ENCODE measurements at regions not wholly inside any gene's neighbourhood (a gene's known extent, or its start where the extent isn't known, plus 50 kb on each side); places are given as distances from the start of the nearest gene placed in this dataset.
A peak's percentile ranks its signal among the peaks of the same experiment; 100 is the strongest.
"Not testable (repeated sequence)": the region's sequence is repeated elsewhere in the genome, so short reads cannot be mapped to it uniquely, and the experiment has no call there.

DNA sequence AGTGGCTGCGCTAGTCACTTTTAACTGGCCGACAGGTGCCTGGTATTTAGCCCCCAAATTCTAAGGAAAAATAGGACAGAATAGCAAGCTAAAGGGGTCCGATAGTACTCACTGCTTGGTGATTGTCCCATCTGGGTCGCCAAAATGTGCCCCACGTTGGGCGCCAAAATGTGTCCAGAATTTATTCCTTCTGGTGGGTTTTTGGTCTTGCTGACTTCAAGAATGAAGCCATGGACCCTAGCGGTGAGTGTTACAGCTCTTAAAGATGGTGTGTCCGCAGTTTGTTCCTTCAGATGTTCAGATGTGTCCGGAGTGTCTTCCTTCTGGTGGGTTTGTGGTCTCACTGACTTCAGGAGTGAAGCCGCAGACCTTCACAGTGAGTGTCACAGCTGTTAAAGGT lies 144.8 kb upstream of the XIRP2 start:
- DNase-seq (ENCODE audit: low read depth), result not testable (repeated sequence)

DNA sequence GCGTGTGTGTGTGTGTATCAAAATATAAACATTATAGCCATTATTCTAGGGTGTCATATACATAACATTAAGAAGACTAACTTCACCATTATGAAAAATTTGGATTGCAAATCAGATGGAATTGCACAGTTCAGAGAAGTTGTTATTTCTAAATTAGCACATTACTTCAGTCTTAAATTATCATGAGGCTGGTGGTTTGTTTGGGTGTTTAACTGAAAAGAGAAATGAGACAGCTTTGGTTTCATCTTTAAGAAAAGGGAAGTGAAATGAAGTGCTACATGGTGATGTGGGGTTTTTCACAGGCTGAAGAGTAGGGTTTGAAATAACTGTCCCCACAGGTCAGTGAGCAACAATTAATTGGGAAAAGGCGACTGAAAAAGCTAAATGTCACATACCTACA lies 161.2 kb upstream of the XIRP2 start:
- no peak for DNase-seq (ENCODE audit: low read depth)

DNA sequence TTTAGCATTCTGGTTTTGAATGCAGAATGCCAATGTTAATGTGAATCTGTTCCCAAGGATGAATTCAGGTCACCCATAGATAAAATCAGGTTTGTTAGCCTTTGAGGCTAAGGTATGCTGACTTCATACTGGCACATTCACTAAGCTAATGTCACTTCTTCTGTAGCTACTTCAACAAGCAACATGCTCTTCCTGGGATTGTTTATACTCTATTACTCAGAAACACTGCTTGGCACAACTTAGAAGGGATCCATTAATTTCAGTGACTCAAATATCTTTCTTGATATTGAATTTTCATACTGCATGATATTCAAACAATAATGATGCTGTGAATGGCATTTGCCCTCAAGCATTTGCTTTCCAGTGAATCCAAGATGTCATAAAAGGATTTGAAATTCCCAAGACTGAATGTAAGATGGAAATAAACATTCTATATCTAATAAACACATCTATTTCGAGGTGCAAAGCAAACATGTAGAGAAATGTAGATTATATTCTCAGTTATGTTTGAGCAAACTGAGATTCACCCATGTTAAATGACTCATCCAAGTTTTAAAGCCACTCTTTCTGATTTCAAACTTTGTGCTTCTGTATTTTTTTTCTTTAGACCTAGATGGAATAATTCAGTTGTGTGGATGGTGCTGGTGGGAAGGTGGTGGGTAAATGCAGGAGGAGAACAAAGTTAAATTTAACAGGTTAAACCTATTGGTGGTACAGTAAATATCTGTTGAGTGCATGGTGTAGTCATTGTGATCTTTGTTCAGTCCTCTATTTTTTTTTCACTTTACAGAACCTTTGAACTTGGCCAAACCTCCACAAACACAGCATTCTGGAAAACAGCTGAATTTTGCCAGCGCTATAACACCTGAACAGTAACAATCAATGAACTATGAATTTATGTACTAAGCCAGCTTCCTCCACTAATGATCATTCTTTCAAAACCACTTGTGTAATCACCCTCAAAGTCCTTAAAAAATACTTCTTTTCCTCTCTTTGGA lies 162.1 kb upstream of the XIRP2 start:
- no peak for DNase-seq (ENCODE audit: low read depth)

DNA sequence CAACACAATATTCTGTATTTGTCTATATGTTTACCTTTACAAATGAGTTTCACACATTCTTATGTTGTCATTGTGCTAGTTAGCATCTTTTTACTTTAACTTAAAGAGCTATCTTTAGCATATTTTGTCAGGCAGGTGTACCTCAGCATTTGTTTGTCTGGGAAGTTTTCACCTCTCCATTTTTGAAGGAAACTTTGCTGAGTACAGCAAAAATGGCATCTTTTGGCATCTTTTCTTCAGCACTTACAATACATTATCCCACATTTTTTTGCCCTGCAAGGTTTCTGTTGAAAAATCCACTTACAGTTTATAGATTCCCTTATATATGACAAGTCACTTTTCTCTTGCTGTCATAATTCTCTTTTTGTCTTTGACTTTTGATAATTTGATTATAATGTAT lies 171.3 kb upstream of the XIRP2 start:
- no peak for DNase-seq (ENCODE audit: low read depth)

DNA sequence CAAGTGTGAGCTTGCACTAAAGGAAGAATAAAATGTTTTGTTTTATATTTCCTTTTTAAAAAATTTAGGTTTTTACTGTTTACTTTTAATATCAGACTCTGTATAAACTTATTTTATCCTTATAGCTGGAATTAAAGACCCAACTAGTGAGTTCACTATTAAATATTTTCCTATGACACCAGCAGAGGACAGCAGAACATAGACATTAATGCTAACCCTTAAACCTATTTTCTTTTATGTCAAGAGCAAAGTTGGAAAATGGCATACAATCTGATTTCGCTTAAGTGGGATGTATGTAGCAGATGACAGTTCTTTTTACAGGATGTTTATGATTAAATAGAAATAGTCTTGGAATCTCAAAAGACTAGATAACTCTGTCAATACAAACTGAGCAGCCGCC lies 188.2 kb upstream of the XIRP2 start:
- no peak for DNase-seq (ENCODE audit: low read depth)

DNA sequence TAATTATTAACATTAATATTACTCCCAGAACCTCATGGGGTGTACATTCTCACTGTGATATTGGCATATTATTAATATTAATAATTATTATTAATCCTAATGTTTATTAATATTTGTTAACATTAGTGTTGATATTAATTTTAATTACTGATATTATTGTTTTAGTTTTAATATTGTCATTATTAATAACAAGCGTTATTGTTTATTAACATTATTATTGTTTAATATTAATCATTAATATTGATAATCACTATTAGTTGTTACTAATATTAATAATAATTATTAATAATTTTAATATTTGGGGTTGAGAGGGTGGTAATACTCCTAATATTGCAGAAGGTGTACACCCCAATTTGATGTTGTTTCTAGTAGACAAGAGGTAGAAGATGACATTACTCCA lies 193.1 kb upstream of the XIRP2 start:
- no peak for DNase-seq (ENCODE audit: low read depth)

DNA sequence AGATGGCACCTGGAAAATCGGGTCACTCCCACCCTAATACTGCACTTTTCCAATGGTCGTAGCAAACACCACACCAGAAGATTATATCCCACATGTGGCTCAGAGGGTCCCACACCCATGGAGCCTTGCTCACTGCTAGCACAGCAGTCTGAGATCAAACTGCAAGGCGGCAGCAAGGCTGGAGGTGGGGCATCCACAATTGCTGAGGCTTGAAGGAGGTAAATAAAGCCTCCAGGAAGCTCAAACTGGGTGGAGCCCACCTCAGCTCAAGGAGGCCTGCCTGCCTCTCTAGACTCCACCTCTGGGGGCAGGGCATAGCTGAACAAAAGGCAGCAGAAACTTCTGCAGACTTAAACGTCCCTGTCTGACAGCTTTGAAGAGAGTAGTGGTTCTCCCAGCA lies 192.0 kb upstream of the SCN7A start:
- not testable (repeated sequence) for DNase-seq (ENCODE audit: low read depth)

DNA sequence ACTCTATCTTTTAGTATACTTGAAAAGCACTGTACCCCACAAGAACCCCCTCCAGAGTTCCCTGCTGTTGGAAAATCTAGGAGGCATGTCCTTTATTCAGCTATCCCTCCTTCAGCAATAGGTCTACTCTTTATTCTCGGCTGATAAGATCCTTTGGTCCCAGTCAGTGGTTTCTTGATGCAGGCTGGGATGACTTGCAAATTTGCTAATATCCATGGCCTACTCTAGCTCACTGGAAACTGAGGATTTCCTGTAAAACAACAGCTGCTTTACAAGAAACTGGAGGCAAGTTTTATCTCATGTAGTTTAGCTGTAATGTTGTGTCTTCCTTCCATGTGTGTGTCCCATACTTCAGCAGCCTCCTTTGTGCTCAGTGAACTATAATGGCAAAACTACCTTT lies 183.9 kb upstream of the SCN7A start:
- no peak for DNase-seq (ENCODE audit: low read depth)

DNA sequence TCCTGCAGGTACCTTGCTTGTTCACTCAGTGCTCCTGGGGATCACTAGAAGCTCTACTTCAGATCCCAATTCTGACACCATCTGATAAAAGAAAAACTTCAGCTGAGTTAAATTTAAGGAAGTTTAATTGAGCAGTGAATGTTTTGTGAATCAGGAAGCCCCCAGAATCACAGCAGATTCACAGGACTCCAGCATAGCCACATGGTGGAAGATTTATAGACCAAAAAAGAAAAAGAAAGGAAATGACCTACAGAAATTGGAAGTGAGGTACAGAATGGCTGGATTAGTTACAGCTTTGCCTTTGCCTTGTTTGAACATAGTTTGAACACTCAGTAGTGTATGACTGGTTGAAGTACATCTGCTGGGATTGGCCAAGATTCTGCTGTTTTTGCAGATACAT lies 182.7 kb upstream of the SCN7A start:
- no peak for DNase-seq (ENCODE audit: low read depth)

DNA sequence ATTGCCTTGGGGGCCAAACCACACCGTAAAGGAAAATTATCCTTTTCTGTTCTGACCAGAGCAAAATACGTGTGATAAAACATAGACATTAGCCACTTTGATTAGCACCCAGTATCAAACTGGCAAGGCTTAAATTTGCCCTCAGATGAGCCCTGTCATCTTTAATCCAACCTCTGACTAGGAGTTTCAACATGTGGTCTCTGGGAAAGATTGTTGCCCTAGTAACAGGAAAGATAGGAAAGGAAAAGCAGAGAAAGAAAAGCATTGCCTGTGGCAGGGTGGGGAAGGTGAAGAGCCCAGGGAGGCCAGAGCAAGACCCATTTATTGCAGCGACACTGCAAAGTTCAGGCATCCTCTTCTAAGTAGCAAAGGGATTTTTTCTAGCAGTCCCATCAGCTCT lies 181.5 kb upstream of the SCN7A start:
- DNase-seq (ENCODE audit: low read depth), result no peak

DNA sequence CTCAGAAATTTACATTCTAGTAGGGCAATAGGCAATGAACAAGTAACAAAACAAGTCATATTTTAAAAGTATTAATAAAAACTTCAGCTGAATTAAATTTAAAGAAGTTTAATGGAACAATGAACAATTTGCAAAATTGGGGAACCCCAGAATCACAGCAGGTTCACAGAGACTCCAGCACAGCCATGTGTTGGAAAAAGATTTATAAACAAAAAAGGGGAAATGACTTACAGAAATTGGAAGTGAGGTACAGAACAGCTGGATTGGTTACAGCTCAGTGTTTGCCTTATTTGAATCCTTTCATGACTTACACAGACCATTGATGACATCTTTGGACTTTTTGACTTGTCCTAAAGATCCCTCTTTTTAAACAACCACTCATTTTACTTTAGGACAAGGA lies 179.9 kb upstream of the SCN7A start:
- DNase-seq (ENCODE audit: low read depth), result no peak

DNA sequence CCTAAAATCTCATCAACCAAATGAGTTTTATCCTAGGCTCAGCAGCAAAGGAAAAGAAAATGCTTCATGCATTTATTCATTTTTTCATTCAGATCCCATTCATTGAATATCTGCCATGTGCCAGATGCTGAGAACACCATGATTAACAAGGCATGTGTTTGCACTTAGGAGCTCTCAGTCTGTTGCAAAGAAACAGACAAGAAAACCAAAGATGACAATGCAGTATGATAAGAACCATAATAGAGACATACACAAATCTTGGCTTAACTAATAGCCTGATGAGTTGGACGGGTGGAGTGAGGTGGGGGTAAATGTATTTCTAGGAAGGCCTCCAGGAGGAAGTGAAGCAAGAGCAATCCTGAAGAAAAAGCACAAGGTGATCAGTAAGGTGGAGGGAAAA lies 177.8 kb upstream of the SCN7A start:
- no peak for DNase-seq (ENCODE audit: low read depth)

DNA sequence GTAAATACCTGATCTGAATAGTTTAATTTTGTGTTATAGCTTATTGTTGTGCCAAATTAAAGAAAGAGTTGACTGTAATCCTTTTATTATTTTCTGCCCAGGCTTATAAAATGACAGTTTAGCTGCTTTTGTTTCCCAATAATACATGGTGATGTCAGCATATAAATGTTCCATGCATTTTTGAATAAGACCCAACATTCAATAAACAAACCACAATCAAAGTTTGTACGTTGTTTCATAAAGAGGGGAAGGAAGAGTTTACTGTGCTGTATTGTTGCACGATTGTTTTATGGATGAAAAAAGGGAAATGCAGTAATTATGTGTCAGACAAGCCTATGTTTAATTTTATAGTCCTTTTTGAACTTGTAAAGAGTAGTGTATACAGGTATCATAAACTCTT lies 177.2 kb upstream of the SCN7A start:
- DNase-seq (ENCODE audit: low read depth), result no peak

DNA sequence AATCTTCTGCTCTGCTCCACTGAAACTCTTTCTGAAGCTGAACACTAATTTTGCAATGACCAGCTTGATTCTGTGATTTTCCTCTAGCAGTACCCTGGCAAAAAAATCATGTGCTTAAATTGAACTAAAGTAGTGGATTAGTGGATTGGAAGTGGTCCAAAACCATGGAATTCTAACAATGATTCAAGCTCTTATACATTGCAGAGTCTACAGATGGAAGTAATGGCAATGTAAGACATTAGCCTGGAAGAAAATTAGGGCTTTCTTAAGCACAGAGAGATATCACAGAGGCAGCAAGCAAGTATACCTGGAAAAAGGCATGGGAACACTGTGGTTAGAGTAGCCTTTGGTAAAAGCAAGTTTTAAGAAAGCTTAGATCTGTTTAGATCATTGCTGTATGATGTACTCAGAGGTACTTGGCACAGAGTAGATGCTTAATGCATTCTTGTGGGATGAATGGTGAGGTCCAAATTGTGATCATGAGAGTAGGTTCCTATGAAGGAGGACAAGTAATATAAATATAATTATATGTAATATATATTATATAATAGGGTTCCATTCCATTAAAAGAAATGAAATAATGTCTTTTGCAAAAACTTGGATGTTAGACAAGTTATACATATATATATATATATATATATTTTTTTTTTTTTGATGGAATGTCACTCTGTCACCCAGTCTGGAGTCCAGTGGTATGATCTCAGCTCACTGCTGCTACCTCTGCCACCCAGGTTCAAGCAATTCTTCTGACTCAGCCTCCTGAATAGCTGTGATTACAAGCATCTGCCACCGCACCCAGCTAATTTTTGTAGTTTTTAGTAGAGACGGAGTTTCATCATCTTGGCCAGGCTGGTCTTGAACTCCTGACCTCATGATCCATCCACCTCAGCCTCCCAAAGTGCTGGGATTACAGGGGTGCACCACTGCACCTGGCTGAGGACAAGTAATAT lies 172.2 kb upstream of the SCN7A start:
- DNase-seq (ENCODE audit: low read depth), result peak; percentile 72

DNA sequence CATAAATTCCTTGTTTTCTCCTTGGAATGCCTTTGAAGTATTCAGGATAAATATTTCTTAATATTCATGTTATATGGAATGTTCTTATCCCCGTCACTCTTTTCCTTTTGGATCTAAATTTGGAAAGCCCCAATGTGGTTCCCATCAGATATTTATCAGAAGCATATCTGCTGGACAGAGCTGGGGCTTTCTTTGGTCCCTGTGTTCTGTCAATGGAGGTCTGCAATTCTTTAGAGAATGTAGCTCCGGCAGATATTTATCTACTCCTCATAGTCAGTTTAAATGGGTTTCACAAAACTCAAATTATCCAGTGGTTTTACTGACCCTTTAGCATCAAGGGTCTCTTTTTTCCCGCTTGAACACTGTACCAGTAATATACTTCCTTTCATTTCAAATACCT lies 167.8 kb upstream of the SCN7A start:
- DNase-seq (ENCODE audit: low read depth), result no peak

DNA sequence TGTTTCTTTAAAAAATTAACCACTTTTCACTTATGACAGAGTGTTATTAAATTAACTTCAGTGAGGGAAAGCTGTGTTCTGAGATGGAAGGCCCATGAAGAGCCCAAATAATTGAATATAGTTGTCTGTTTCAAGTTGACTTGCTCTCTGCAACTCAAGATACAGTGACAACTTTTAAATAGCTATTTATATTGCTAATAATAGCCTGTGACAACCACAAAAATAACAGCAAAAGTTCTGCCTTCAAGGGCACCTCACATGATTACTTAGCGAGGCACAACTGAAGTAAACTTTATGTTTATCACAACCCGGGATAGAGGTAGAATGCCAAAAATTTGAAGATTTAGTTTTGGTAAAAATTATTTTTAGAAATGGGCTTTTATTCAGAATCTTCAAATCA lies 167.3 kb upstream of the SCN7A start:
- DNase-seq (ENCODE audit: low read depth), result no peak

DNA sequence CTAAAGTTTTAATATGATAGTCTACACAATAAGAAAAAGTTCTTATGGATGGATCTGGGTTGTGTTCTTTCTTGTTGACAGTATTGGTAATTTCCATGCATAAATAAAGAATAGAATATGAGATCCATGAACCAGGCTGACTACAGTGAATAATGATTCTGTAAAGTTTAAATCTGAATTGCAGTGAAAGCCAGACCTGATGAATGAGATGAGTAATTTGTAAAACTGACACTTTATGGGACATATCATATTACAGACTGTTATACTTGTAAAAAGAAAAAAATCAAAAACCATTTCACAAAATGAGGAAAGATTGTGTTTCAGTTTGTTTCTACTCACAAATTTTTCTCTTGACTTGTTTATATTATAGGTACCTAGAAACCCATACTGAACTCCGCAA lies 164.9 kb upstream of the SCN7A start:
- DNase-seq (ENCODE audit: low read depth), result no peak

DNA sequence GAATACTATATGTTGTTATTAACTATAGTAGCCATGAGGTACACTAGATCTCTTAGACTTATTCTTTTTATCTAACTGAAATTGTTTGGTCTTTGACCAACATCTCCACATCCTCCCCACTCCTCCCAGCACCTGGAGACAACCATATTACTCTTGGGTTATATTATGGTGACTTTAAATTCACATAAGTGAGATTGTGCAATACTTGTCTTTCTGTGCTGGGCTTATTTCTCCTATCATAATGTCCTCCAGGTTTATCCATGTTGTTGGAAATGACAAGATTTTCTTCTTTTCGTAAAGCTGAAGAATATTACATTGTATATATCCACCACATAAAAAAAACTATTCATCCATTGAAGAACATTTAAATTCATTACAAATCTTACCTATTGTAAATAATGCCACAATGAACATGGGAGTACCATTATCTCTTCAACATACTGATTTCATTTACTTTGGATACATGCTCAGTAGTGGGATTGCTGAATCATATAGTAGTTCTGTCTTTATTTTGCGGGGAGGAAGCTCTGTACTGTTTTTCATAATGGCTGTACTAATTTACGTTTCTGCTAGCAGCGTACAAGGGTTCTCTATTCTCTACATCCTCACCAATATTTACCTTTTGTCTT lies 159.2 kb upstream of the SCN7A start:
- DNase-seq (ENCODE audit: low read depth), result peak; percentile 29

DNA sequence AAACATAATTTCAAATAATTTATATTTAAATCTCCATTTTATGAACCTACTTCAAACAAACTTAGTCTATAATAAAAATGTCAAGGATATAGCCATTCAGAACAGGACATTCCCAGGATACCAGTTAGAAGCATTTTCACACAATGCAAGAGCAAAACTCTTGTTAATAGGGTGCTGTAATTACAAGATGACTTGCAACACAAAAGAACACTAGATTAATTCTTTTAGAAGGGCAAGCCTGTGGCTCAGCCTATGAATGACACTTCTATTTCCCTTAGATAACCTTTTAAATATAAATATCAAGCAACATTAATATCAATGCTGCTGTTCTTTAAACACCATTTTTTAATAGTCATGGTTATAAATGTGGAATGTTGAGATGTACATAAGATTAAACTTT lies 157.9 kb upstream of the SCN7A start:
- DNase-seq (ENCODE audit: low read depth), result no peak

DNA sequence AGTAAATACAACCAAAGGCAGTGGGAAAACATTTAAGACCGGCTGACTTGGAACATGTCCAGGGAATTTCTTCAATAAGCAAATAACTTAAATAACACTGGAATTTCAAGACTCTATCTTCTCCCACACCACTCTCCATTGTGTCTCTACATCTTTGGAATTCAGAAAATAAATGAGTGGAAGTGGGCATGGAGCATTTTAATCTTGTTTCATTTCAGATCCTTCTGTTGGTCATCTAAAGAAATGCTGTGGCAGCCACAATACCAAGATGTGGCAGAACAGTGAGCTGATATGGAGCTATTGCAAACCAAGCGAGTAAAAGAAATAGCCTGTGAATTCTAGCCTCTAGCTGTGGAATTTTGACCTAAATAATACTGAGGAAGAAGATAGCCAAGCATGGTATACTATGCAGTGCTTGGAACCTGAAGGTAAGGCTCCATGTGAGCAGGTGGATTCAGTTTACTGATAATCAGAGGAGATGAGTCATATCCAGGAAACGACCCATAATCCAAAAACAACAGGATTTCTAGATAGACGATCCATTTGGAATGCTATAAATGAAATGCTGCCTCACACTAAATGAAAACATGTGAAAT lies 157.1 kb upstream of the SCN7A start:
- DNase-seq (ENCODE audit: low read depth), result peak; percentile 66

DNA sequence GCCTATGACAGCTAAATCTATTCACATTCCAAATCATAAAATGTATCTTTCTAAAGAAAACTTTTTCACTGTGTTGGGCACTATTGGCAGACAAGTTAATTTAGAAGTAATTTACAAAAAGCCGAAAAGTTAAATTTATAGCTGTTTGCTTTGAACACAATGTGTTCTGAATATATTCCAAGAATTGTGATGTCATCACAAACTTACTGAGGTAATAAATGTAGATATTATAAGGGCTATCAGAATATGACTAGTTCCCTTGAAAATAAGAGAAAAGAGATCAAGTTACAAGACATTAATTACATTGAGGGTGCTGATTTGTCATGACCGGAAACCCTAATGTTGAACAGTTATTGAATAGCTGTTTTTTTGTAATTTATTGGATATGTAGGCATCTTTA lies 153.9 kb upstream of the SCN7A start:
- no peak for DNase-seq (ENCODE audit: low read depth)

DNA sequence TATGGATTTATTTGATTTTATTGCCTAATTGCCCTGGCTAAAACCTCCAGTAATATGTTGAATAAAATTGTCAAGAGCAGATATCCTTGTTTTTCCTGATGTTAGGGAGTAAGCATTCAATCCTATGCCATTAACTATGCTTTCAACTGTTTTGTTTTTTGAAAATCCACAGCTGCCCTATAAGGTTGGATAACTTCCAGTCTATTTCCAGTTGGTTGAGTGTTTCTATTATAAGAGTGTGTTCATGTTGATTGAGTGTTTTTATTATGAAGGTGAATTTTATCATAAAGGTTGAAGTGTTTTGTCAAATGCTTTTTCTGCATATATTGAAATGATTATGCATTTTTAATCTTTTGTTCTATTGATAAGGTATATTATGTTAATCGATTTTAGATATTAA lies 149.9 kb upstream of the SCN7A start:
- DNase-seq (ENCODE audit: low read depth), result no peak
